ENCODE measurements at regions not wholly inside any gene's neighbourhood (a gene's known extent, or its start where the extent isn't known, plus 50 kb on each side); places are given as distances from the start of the nearest gene placed in this dataset.
A peak's percentile ranks its signal among the peaks of the same experiment; 100 is the strongest.

- no peak for TF ChIP-seq CTCF (IDR thresholded peaks at IDR 0.05)
- Histone ChIP-seq H3K36me3 (no peaks in the 10 kb centered on the region), H3K27ac (no peak overlapping the region), H3K4me1 (no peaks in the 10 kb centered on the region), H3K27me3 (no peaks in the 10 kb centered on the region), H3K4me3 (no peak overlapping the region), H3K9me3 (no peaks in the 10 kb centered on the region)
- no peak for FAIRE-seq
- 59 to 68% methylated on average over 1 of the region's 1 CpG for WGBS, 2 donors
- no peak for ATAC-seq
- intact Hi-C loops (cut with DNase I), result no loop called here
- no peak for DNase-seq
Measured at GRCh38 chr5:166367391-166367790, 1924.1 kb upstream of the WWC1 start.

GRCh38 chr5:166369346-166369745 lies 1922.1 kb upstream of the WWC1 start:
- peak in 1 of 4 donors; percentile 38 for ATAC-seq
- 56 to 61% methylated on average over 2 of the region's 2 CpGs for WGBS, 2 donors
- no peak for FAIRE-seq
- intact Hi-C loops (cut with DNase I), result no loop called here
- Histone ChIP-seq H3K4me3 (no peak overlapping the region), H3K4me1 (no peaks in the 10 kb centered on the region), H3K27ac (no peak overlapping the region), H3K36me3 (no peaks in the 10 kb centered on the region), H3K27me3 (no peaks in the 10 kb centered on the region), H3K9me3 (no peaks in the 10 kb centered on the region)
- no peak for DNase-seq
- TF ChIP-seq CTCF (IDR thresholded peaks at IDR 0.05), result no peak

GRCh38 chr5:166369807-166370206 lies 1921.6 kb upstream of the WWC1 start:
- Histone ChIP-seq H3K27ac (no peak overlapping the region), H3K4me3 (no peak overlapping the region), H3K9me3 (no peaks in the 10 kb centered on the region), H3K27me3 (no peaks in the 10 kb centered on the region), H3K36me3 (no peaks in the 10 kb centered on the region), H3K4me1 (no peaks in the 10 kb centered on the region)
- no peak for DNase-seq
- no peak for FAIRE-seq
- no peak for TF ChIP-seq CTCF (IDR thresholded peaks at IDR 0.05)
- WGBS, 2 donors, result 20% methylated on average over 2 of the region's 2 CpGs
- intact Hi-C loops (cut with DNase I), result no loop called here
- peak in 1 of 4 donors; percentile 56 for ATAC-seq

- Histone ChIP-seq H3K4me3 (peak overlapping the region in 1 of 4 donors; percentile 0), H3K36me3 (no peaks in the 10 kb centered on the region), H3K27ac (no peak overlapping the region), H3K27me3 (no peaks in the 10 kb centered on the region), H3K4me1 (no peaks in the 10 kb centered on the region), H3K9me3 (no peaks in the 10 kb centered on the region)
- FAIRE-seq (no peak), ATAC-seq (peak in 1 of 4 donors; percentile 25), DNase-seq (no peak)
- WGBS, 2 donors, result 72 to 81% methylated on average over 6 of the region's 6 CpGs
- intact Hi-C loops (cut with DNase I), result no loop called here
- TF ChIP-seq CTCF (IDR thresholded peaks at IDR 0.05), result no peak
Measured at GRCh38 chr5:166370928-166371690, 1920.3 kb upstream of the WWC1 start.

- ATAC-seq (no peak), FAIRE-seq (no peak), DNase-seq (no peak)
- WGBS, 2 donors, result 66 to 82% methylated on average over 2 of the region's 2 CpGs
- Histone ChIP-seq H3K36me3 (no peaks in the 10 kb centered on the region), H3K27me3 (no peaks in the 10 kb centered on the region), H3K4me1 (no peaks in the 10 kb centered on the region), H3K9me3 (no peaks in the 10 kb centered on the region), H3K27ac (no peak overlapping the region), H3K4me3 (no peak overlapping the region)
- intact Hi-C loops (cut with DNase I), result no loop called here
- TF ChIP-seq CTCF (IDR thresholded peaks at IDR 0.05), result no peak
Measured at GRCh38 chr5:166373817-166374216, 1917.6 kb upstream of the WWC1 start.

Data from pancreas (tissue), 10 donors.